K562 (cell line): ENCODE measurements at regions not wholly inside any gene's neighbourhood (a gene's known extent, or its start where the extent isn't known, plus 50 kb on each side); places are given as distances from the start of the nearest gene placed in this dataset.
"Not testable (repeated sequence)": the region's sequence is repeated elsewhere in the genome, so short reads cannot be mapped to it uniquely, and the experiment has no call there.

Experiments used
- ATAC-seq: fragments of 200-7000 bp; cut with Tn5 transposase; 3 replicates; pipeline ENCODE4 v1.9.1; 2020; ENCODE audit warnings: moderate library complexity
- BruUV-seq: library from RNA; stranded (reverse); fragments of 400-500 nt; replicated peaks from 2 replicates; lab custom pipeline; 2021; lab: Mats Ljungman, UMichigan
- CTCF ChIA-PET: fragments of 300-600 bp; formaldehyde crosslinking; extraction: SDS; loops from one replicate; lab custom pipeline; 2021; ENCODE audit warnings: low intra/inter-chr PET ratio; lab: Yijun Ruan, JAX
- POLR2A ChIA-PET: fragments of 300-600, 350-650 bp; sonication (Branson Sonifier 250); formaldehyde crosslinking; extraction: SDS; loops from one replicate; lab custom pipeline; 2021; ENCODE audit warnings: antibody characterized with exemption, inconsistent platforms; lab: Yijun Ruan, JAX
- DNase-seq, 4 experiments: peaks; one replicate each; pipeline versions ENCODE4 v3.0.0 to v3.0.0-alpha.2; 2011 to 2018; ENCODE audit warnings: low spot score in 3 of 4, mixed read lengths in 3 of 4; ENCODE audit errors: extremely low read depth in 1 of 4
- FAIRE-seq: peaks from 2 replicates; lab custom pipeline; 2011; peaks lifted over from hg19 to GRCh38; lab: Jason Lieb, UNC
- H2AFZ ChIP-seq: 2 replicates; pipeline ENCODE4 v1.6.0; 2011; ENCODE audit warnings: low read depth, low read length, control low read depth, inconsistent platforms
- H3K27ac ChIP-seq: fragments of 200-600 bp; 3 replicates; pipeline ENCODE4 v1.8.0; 2011; ENCODE audit warnings: low read depth, mild to moderate bottlenecking, control low read depth, inconsistent platforms, low read length, moderate library complexity, mixed read lengths; ENCODE audit errors: extremely low read depth
- H3K27me3 ChIP-seq, 2 experiments: fragments of 300-600 bp in 1 of 2; 2 replicates in 1 of 2; 3 replicates in 1 of 2; pipeline versions ENCODE4 v1.6.0 to v1.8.0; 2011; ENCODE audit warnings: inconsistent platforms in 2 of 2, low read length in 2 of 2, mild to moderate bottlenecking in 1 of 2, mixed read lengths in 1 of 2, moderate library complexity in 1 of 2; ENCODE audit not compliant: control insufficient read depth in 2 of 2, insufficient read depth in 2 of 2
- H3K36me3 ChIP-seq: fragments of 300-600 bp; 3 replicates; pipeline ENCODE4 v1.8.0; 2011; ENCODE audit warnings: mild to moderate bottlenecking, low read length, inconsistent platforms; ENCODE audit not compliant: control insufficient read depth, insufficient read depth
- H3K4me1 ChIP-seq, 2 experiments: fragments of 200-600 bp in 1 of 2; replicated peaks in 1 of 2; 2 replicates in 1 of 2; 3 replicates in 1 of 2; pipeline versions ENCODE4 v1.5.1 to v1.8.0; 2011; ENCODE audit warnings: inconsistent platforms in 2 of 2, low read length in 2 of 2, mild to moderate bottlenecking in 1 of 2, mixed read lengths in 1 of 2, moderate library complexity in 1 of 2; ENCODE audit not compliant: control insufficient read depth in 2 of 2, insufficient read depth in 2 of 2
- H3K4me2 ChIP-seq: 2 replicates; pipeline ENCODE4 v1.6.1; 2011; ENCODE audit warnings: low read length, control low read depth, inconsistent platforms, mixed read lengths; ENCODE audit not compliant: insufficient read depth
- H3K4me3 ChIP-seq: fragments of 200-600 bp; sonication (generic), shearing (Covaris generic); 2 replicates; pipeline ENCODE4 v1.5.1; 2016; ENCODE audit warnings: control low read depth, inconsistent platforms
- H3K79me2 ChIP-seq: fragments of 200-600 bp; 3 replicates; pipeline ENCODE4 v1.8.0; 2011; ENCODE audit warnings: low read length, inconsistent platforms; ENCODE audit not compliant: control insufficient read depth, insufficient read depth
- H3K9ac ChIP-seq, 2 experiments: 2 replicates each; pipeline versions ENCODE4 v1.6.0 to v1.6.1; 2011; ENCODE audit warnings: low read depth in 2 of 2, low read length in 2 of 2, control low read depth in 1 of 2, inconsistent platforms in 1 of 2, mild to moderate bottlenecking in 1 of 2, mixed read lengths in 1 of 2; ENCODE audit not compliant: insufficient read depth in 1 of 2
- H3K9me1 ChIP-seq: one replicate; pipeline ENCODE4 v1.6.0; 2011; ENCODE audit warnings: inconsistent platforms, mild to moderate bottlenecking, low read length, moderate library complexity; ENCODE audit not compliant: control insufficient read depth, insufficient read depth
- H3K9me3 ChIP-seq: replicated peaks from 2 replicates; pipeline ENCODE4 v1.5.1; 2011; ENCODE audit warnings: low read depth, low read length, inconsistent platforms; ENCODE audit not compliant: control insufficient read depth, insufficient read depth
- H4K20me1 ChIP-seq: replicated peaks from 2 replicates; pipeline ENCODE4 v1.6.1; 2011; ENCODE audit warnings: low read length, inconsistent platforms, mixed read lengths; ENCODE audit not compliant: control insufficient read depth, insufficient read depth
- WGBS: fragments of 100-300 bp; shearing (Covaris generic); methylation state at CpG from one replicate; pipeline ENCODE4 v1.1.6; 2016; ENCODE audit warnings: low coverage, mixed read lengths; ENCODE audit not compliant: insufficient coverage; ENCODE audit errors: missing lambda C conversion rate; 5-methylcytosine and 5-hydroxymethylcytosine counted together
- in situ Hi-C: fragments of 300-500 bp; cut with MboI; formaldehyde crosslinking; loops from 4 replicates; pipeline ENCODE4 v1.15.0; 2018; ENCODE audit warnings: inconsistent platforms, mixed read lengths
- intact Hi-C: fragments of 100-400 bp; cut with micrococcal nuclease; formaldehyde crosslinking; loops from 2 replicates; pipeline ENCODE4 v1.14.2; 2022

DNA sequence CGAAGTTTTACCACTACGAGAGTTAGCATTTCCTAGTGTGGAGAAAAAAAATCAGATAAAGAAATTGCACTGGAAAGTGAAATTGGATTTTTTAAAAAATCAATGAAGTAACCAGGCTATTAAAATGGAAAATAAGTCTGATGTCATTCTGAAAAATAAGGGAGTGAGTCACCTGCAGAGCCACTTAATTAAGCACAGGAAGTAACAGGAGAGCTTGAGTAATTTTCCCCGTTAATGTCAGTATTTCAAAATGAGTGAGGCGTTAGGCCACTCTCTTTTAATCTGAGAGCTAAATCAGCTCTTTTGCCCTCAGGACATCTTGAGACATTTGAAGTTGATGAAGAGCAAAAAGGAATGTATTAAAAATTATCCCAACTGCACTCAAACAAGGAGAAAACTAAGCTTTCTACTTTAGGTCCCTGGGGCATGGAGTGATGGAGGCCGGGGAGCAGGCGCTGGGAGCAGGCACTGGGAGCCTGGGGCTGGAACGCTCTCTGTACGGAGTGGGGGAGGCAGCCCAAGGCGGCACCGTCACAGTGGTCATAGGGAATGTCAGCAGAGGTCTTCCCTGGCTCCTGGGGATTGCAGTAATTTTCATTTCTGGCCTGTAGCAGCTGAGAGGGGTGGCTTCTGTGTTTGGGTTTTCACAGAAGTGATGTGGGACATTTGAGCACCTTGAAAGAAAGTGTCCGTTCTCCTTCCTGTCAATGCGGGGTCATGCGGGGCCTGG lies 194.6 kb downstream of the BCL2L11 start:
- H3K36me3 ChIP-seq, CTCF ChIA-PET, in situ Hi-C loops, H3K4me3 ChIP-seq, BruUV-seq, DNase-seq, H3K9me3 ChIP-seq, intact Hi-C loops, H3K9me1 ChIP-seq, H2AFZ ChIP-seq, H3K27ac ChIP-seq, H3K79me2 ChIP-seq, ATAC-seq, H3K9ac ChIP-seq, H3K27me3 ChIP-seq, H4K20me1 ChIP-seq, POLR2A ChIA-PET, H3K4me1 ChIP-seq, H3K4me2 ChIP-seq: not testable (repeated sequence)
- FAIRE-seq, result peak; percentile 35
- 94% methylated on average over 5 of the region's 13 CpGs for WGBS

DNA sequence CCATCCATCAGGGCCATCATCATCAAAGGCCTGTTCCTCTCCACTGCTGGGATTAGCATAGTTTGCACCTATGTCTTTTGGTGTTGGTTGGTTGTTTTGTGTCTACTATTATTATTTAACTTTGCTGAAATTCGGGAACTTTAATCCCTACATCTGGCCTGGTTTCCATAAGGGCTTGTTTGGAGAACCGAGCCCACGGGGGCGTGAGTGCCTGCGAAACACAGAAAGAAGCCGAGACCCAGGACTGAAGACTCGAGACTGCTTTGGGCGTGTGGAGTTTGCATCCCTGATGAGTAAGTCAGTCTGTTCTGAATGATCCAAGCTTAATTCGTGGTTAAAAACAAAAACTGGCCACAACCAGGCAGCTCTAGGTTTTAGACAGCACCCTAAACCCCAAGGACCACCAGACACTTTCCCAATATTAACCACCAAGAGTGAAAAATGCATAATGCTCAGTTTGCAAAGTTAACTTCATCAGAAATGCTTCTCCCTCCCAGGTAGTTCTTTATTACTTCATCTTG lies 195.6 kb downstream of the BCL2L11 start:
- FAIRE-seq, DNase-seq, H3K4me3 ChIP-seq, H3K9me3 ChIP-seq, H3K27ac ChIP-seq, H3K36me3 ChIP-seq, POLR2A ChIA-PET, H3K4me1 ChIP-seq, in situ Hi-C loops, H3K79me2 ChIP-seq, intact Hi-C loops, H2AFZ ChIP-seq, H4K20me1 ChIP-seq, H3K9ac ChIP-seq, BruUV-seq, H3K27me3 ChIP-seq, CTCF ChIA-PET, ATAC-seq, H3K9me1 ChIP-seq, H3K4me2 ChIP-seq: not testable (repeated sequence)
- WGBS, result 97% methylated on average over 5 of the region's 9 CpGs

DNA sequence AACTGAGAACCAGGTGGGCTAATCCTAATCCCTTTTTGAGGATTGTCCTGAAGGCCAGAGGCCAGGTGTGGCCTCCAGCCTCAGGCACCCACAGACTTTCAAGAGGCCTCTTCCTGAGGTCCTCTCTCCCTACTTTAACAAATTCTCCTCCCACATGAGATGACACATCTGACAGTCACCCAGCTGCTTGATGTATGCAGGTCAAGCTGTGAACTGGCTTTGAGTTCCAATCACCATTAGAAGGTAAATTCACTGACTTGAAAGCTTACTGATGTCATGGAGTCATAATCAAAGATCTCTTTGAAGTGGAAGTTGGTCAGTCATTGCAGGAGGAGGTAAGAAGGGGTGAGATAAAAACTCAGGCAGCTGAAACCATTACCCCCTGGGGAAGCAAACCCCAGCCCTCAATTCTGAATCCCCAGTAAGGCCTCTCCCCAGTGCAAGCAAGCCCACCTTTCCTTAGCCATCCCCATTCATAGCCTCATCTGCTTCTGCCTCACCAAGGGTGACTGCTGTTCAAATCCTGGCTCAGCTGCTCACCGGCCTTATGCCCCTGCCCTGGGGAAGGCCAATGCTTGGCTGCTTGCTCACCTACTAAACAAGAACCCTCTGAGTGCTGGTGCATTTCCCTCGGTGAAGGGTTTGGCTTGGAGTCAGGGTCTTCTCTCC lies 196.3 kb downstream of the BCL2L11 start:
- in situ Hi-C loops, H3K9me3 ChIP-seq, H3K36me3 ChIP-seq, H3K4me3 ChIP-seq, H4K20me1 ChIP-seq, BruUV-seq, H3K27me3 ChIP-seq, H3K79me2 ChIP-seq, CTCF ChIA-PET, H3K4me1 ChIP-seq, H3K4me2 ChIP-seq, H3K9me1 ChIP-seq, DNase-seq, POLR2A ChIA-PET, H2AFZ ChIP-seq, H3K9ac ChIP-seq, ATAC-seq, H3K27ac ChIP-seq, intact Hi-C loops: not testable (repeated sequence)
- peak; percentile 11 for FAIRE-seq
- WGBS, result 20% methylated on average over 1 of the region's 2 CpGs
